ENCODE measurements at regions not wholly inside any gene's neighbourhood (a gene's known extent, or its start where the extent isn't known, plus 50 kb on each side); places are given as distances from the start of the nearest gene placed in this dataset.

- H4K20me1 ChIP-seq (replicated peaks in 1 of 2; ENCODE audit: control insufficient read depth in 1 of 2, insufficient read depth in 2 of 2, low read length in 2 of 2), result no peaks in the 10 kb centered on the region
- POLR2A ChIA-PET (ENCODE audit: partially characterized antibody), result no interaction called here
- no peak for TF ChIP-seq RBBP5 (IDR thresholded peaks at IDR 0.05; ENCODE audit: borderline replicate concordance, low read depth, low read length)
- no peak for TF ChIP-seq CHD1 (IDR thresholded peaks at IDR 0.05; ENCODE audit: low read depth, low read length)
- no peak for TF ChIP-seq RXRA (IDR thresholded peaks at IDR 0.05; ENCODE audit: insufficient read depth, low read depth, low read length)
- no peak for TF ChIP-seq NANOG (IDR thresholded peaks at IDR 0.05; ENCODE audit: insufficient read depth, low read depth, low read length, poor library complexity, severe bottlenecking)
- no peak for TF ChIP-seq MAFK (IDR thresholded peaks at IDR 0.05; ENCODE audit: low read depth, low read length)
- no peak for TF ChIP-seq JUND (IDR thresholded peaks at IDR 0.05; ENCODE audit: low read length)
- no peak for TF ChIP-seq TAF1 (IDR thresholded peaks at IDR 0.05; ENCODE audit: low read depth, low read length)
- TF ChIP-seq POU5F1 (IDR thresholded peaks at IDR 0.05; ENCODE audit: low read depth, low read length), result no peak
- TF ChIP-seq SAP30 (IDR thresholded peaks at IDR 0.05; ENCODE audit: insufficient read depth, insufficient replicate concordance, low read length), result no peak
- no peak for TF ChIP-seq TBP (IDR thresholded peaks at IDR 0.05; ENCODE audit: low read depth, low read length)
- no peak for TF ChIP-seq BRCA1 (IDR thresholded peaks at IDR 0.05; ENCODE audit: low read depth, low read length)
- TF ChIP-seq E2F6 (IDR thresholded peaks at IDR 0.05), result no peak
- no peak for TF ChIP-seq SP4 (IDR thresholded peaks at IDR 0.05; ENCODE audit: low read length)
- no peak for TF ChIP-seq CTBP2 (IDR thresholded peaks at IDR 0.05; ENCODE audit: borderline replicate concordance, insufficient read depth, insufficient read length, low read length)
- no peak for TF ChIP-seq ZNF274 (IDR thresholded peaks at IDR 0.05; ENCODE audit: borderline replicate concordance, extremely low read depth, low read length)
- no peak overlapping the region for H4K91ac ChIP-seq (replicated peaks; ENCODE audit: insufficient read length, low read length)
- no peak overlapping the region for H4K8ac ChIP-seq (ENCODE audit: extremely low read depth, insufficient read depth, low read length)
- H3K79me1 ChIP-seq (ENCODE audit: low read depth, low read length), result no peaks in the 10 kb centered on the region
- no peak overlapping the region for H3K4me2 ChIP-seq (ENCODE audit: insufficient read depth in 1 of 2, low read depth in 2 of 2, low read length in 2 of 2)
- peaks cover 0 to 7% (median 3%) of the 10 kb centered on the region in 4 experiments; a peak in 3 of 7 replicates for H3K4me1 ChIP-seq (replicated peaks in 1 of 4; ENCODE audit: control insufficient read depth in 3 of 4, insufficient read depth in 4 of 4, low read length in 3 of 4)
- H3K4ac ChIP-seq (replicated peaks; ENCODE audit: insufficient read length, low read depth, low read length), result no peak overlapping the region
- no peak overlapping the region for H2BK5ac ChIP-seq (ENCODE audit: low read depth, low read length)
- no peaks in the 10 kb centered on the region for H3K36me3 ChIP-seq (ENCODE audit: control insufficient read depth in 2 of 4, insufficient read depth in 4 of 4, low read length in 3 of 4)
- H2BK20ac ChIP-seq (ENCODE audit: low read length), result no peak overlapping the region
- FAIRE-seq (no peak), DNase-seq (ENCODE audit: low read depth in 1 of 2, low spot score in 2 of 2) (no peak)
- H2AFZ ChIP-seq (ENCODE audit: low read length), result no peak overlapping the region
- no peaks in the 10 kb centered on the region for H3K23me2 ChIP-seq (ENCODE audit: low read depth, low read length)
- H3K27me3 ChIP-seq (replicated peaks in 1 of 4; ENCODE audit: control insufficient read depth in 3 of 4, extremely low read depth in 1 of 4, insufficient read depth in 3 of 4, low read length in 3 of 4), result no peaks in the 10 kb centered on the region
- 87% methylated on average over 10 of the region's 10 CpGs; no CpG with 5 or more reads in 1 of the 2 experiments for WGBS, 2 experiments (ENCODE audit: extremely low coverage in 1 of 2, insufficient coverage in 1 of 2, insufficient read length in 1 of 2, insufficient replicate concordance in 2 of 2, low coverage in 1 of 2, low lambda C conversion rate in 2 of 2, missing lambda C conversion rate in 1 of 2)
- CTCF ChIA-PET (ENCODE audit: partially characterized antibody), result no interaction called here
- no peaks in the 10 kb centered on the region for H3K79me2 ChIP-seq (ENCODE audit: control insufficient read depth in 1 of 2, insufficient read depth in 2 of 2, low read length in 2 of 2)
- H3K56ac ChIP-seq (replicated peaks; ENCODE audit: insufficient read length, low read depth, low read length), result no peak overlapping the region
- no peak overlapping the region for H3K27ac ChIP-seq (ENCODE audit: low read depth, low read length)
- H2AK5ac ChIP-seq (ENCODE audit: low read depth, low read length), result no peak overlapping the region
- no peak overlapping the region for H3K14ac ChIP-seq (ENCODE audit: insufficient read length)
- H3K4me3 ChIP-seq (ENCODE audit: extremely low read depth in 1 of 4, insufficient read depth in 2 of 4, low read depth in 3 of 4, low read length in 4 of 4), result no peak overlapping the region
- H2BK15ac ChIP-seq (ENCODE audit: low read length), result no peak overlapping the region
- no peak overlapping the region for H3K9ac ChIP-seq (replicated peaks in 1 of 4; ENCODE audit: extremely low read depth in 1 of 4, low read depth in 3 of 4, low read length in 3 of 4)
- no peak overlapping the region for H3K18ac ChIP-seq (ENCODE audit: extremely low read depth, low read length)
- no peak overlapping the region for H2BK120ac ChIP-seq (replicated peaks; ENCODE audit: low read depth, low read length)
- no peak overlapping the region for H3K23ac ChIP-seq (ENCODE audit: insufficient read length)
- no peak overlapping the region for H4K5ac ChIP-seq (ENCODE audit: insufficient read length, low read depth, low read length)
- H2BK12ac ChIP-seq (ENCODE audit: low read depth, low read length), result no peak overlapping the region
- H3K9me3 ChIP-seq (ENCODE audit: insufficient read depth in 2 of 2, low read depth in 1 of 2, low read length in 1 of 2), result no peaks in the 10 kb centered on the region
Observed at GRCh38 chr12:9389796-9390195, 181.6 kb upstream of the PZP start.
